ENCODE measurements at regions not wholly inside any gene's neighbourhood (a gene's known extent, or its start where the extent isn't known, plus 50 kb on each side); places are given as distances from the start of the nearest gene placed in this dataset.

DNA sequence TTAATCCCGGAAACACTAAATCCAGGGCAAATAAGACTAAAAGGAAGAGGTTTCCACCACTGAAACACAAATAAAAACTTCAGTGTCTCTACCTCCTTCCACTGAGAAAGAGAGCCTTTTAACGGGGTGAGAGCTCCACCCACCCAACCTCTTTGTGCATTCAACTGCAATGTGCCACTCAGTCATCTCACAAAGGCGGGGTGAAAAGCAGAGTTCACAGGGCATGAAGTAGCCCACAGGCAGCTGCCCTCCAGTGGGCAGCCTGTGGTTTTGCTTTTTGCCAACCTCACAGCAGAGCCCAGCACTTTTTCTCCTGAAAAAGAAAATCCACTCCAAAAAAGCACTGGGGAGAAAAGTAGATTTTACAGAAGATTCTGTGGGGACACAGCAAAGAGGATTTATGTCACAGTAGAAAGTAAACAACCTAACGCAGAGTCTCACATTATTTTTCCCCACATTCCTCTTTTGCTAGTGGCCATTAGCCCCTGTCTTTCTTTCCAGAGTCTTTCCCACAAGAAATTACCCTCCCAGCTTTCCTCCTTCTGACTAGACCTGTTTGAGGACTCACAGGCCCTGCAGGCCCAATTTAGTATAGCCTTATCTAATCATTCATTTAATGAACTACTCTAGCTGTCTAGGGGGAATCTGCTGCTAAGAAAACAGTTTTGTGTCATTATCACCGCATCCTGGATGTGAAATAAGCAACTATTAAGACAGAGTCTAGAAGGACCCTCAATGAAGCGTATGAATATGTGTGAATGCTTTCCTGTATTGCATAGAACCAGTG lies 753.8 kb upstream of the FOXG1 start:
- TF ChIP-seq CTCF (IDR thresholded peaks at IDR 0.05), result no peak
- TF ChIP-seq POLR2A (IDR thresholded peaks at IDR 0.05), result no peak

Data from heart left ventricle (tissue), 13 donors.